Stimulated activated naive B cell treated with anti-CD40 and anti-IgM and Interleukin-4, amounts not matched to agents 10 μg/mL and 1 μg/mL and 100 μg/mL, for 72 hours (primary cell): ENCODE measurements at regions not wholly inside any gene's neighbourhood (a gene's known extent, or its start where the extent isn't known, plus 50 kb on each side); places are given as distances from the start of the nearest gene placed in this dataset.
A peak's percentile ranks its signal among the peaks of the same experiment; 100 is the strongest.
"Not testable (repeated sequence)": the region's sequence is repeated elsewhere in the genome, so short reads cannot be mapped to it uniquely, and the experiment has no call there.

ENCODE experiments used
- ATAC-seq, 2 donors: fragments of 150-1000 bp; cut with Tn5 transposase; replicated peaks; 2 replicates each; pipeline ENCODE4 v1.10.0; 2021; ENCODE audit warnings: moderate library complexity in 1 of 2
- DNase-seq: peaks from one replicate; pipeline ENCODE4 v3.0.0; 2021
- H3K27ac Mint-ChIP-seq: one replicate; pipeline ENCODE4 v1.8.0; 2022; ENCODE audit warnings: mild to moderate bottlenecking, mixed read lengths
- H3K27me3 Mint-ChIP-seq, 2 donors: one replicate each; pipeline ENCODE4 v1.8.0; 2022; ENCODE audit warnings: mixed read lengths in 2 of 2
- H3K36me3 Mint-ChIP-seq, 2 donors: one replicate each; pipeline ENCODE4 v1.8.0; 2022; ENCODE audit warnings: mixed read lengths in 2 of 2, mild to moderate bottlenecking in 1 of 2
- H3K4me1 Mint-ChIP-seq, 2 donors: one replicate each; pipeline ENCODE4 v1.8.0; 2022; ENCODE audit warnings: mixed read lengths in 2 of 2, mild to moderate bottlenecking in 1 of 2
- H3K4me3 Mint-ChIP-seq, 2 donors: one replicate each; pipeline ENCODE4 v1.8.0; 2022; ENCODE audit warnings: mild to moderate bottlenecking in 2 of 2, mixed read lengths in 2 of 2, moderate library complexity in 1 of 2
- H3K9me3 Mint-ChIP-seq, 2 donors: one replicate each; pipeline ENCODE4 v1.8.0; 2022; ENCODE audit warnings: mixed read lengths in 2 of 2, mild to moderate bottlenecking in 1 of 2

GRCh38 chr10:130717083-130717482 is 580.9 kb downstream of the GLRX3 start:
- no peak for DNase-seq
- no peaks in the 10 kb centered on the region for H3K9me3 Mint-ChIP-seq
- no peak overlapping the region for H3K4me3 Mint-ChIP-seq
- H3K27me3 Mint-ChIP-seq: no peaks in the 10 kb centered on the region
- no peak for ATAC-seq
- H3K4me1 Mint-ChIP-seq: no peaks in the 10 kb centered on the region
- H3K27ac Mint-ChIP-seq: no peak overlapping the region
- H3K36me3 Mint-ChIP-seq: no peaks in the 10 kb centered on the region

GRCh38 chr10:130718744-130719447 is 582.7 kb downstream of the GLRX3 start:
- DNase-seq, H3K9me3 Mint-ChIP-seq, H3K27ac Mint-ChIP-seq, H3K4me3 Mint-ChIP-seq, H3K27me3 Mint-ChIP-seq, H3K36me3 Mint-ChIP-seq, H3K4me1 Mint-ChIP-seq, ATAC-seq: not testable (repeated sequence)

- Mint-ChIP-seq H3K27ac (no peak overlapping the region), H3K4me1 (no peaks in the 10 kb centered on the region), H3K9me3 (no peaks in the 10 kb centered on the region), H3K4me3 (no peak overlapping the region), H3K27me3 (no peaks in the 10 kb centered on the region), H3K36me3 (no peaks in the 10 kb centered on the region)
- ATAC-seq (no peak), DNase-seq (no peak)
Measured at GRCh38 chr10:130719448-130719752, 583.2 kb downstream of the GLRX3 start.

- DNase-seq (no peak), ATAC-seq (no peak)
- Mint-ChIP-seq H3K27ac (no peak overlapping the region), H3K4me3 (no peak overlapping the region), H3K9me3 (no peaks in the 10 kb centered on the region), H3K4me1 (no peaks in the 10 kb centered on the region), H3K27me3 (no peaks in the 10 kb centered on the region), H3K36me3 (no peaks in the 10 kb centered on the region)
Measured at GRCh38 chr10:130720235-130720634, 584.0 kb downstream of the GLRX3 start.

GRCh38 chr10:130721971-130722370 is 585.8 kb downstream of the GLRX3 start:
- H3K4me3 Mint-ChIP-seq: no peak overlapping the region
- H3K4me1 Mint-ChIP-seq: no peaks in the 10 kb centered on the region
- DNase-seq (no peak), ATAC-seq (no peak)
- no peaks in the 10 kb centered on the region for H3K36me3 Mint-ChIP-seq
- no peaks in the 10 kb centered on the region for H3K9me3 Mint-ChIP-seq
- H3K27ac Mint-ChIP-seq: no peak overlapping the region
- H3K27me3 Mint-ChIP-seq: no peaks in the 10 kb centered on the region

- no peak overlapping the region for H3K4me3 Mint-ChIP-seq
- no peaks in the 10 kb centered on the region for H3K9me3 Mint-ChIP-seq
- H3K27ac Mint-ChIP-seq: no peak overlapping the region
- ATAC-seq: no peak
- H3K27me3 Mint-ChIP-seq: no peaks in the 10 kb centered on the region
- no peaks in the 10 kb centered on the region for H3K4me1 Mint-ChIP-seq
- DNase-seq: no peak
- H3K36me3 Mint-ChIP-seq: peaks cover 0 to 2% of the 10 kb centered on the region in 2 donors
Measured at GRCh38 chr10:130723704-130724103, 587.5 kb downstream of the GLRX3 start.

GRCh38 chr10:130725474-130725970 is 586.0 kb downstream of the TCERG1L start:
- H3K4me3 Mint-ChIP-seq: no peak overlapping the region
- no peak for DNase-seq
- no peaks in the 10 kb centered on the region for H3K9me3 Mint-ChIP-seq
- H3K27me3 Mint-ChIP-seq: no peaks in the 10 kb centered on the region
- ATAC-seq: no peak
- H3K4me1 Mint-ChIP-seq: no peaks in the 10 kb centered on the region
- no peak overlapping the region for H3K27ac Mint-ChIP-seq
- peaks cover 0 to 2% of the 10 kb centered on the region in 2 donors for H3K36me3 Mint-ChIP-seq

- peaks cover 0 to 2% of the 10 kb centered on the region in 2 donors for H3K36me3 Mint-ChIP-seq
- DNase-seq (no peak), ATAC-seq (no peak)
- H3K9me3 Mint-ChIP-seq: no peaks in the 10 kb centered on the region
- no peak overlapping the region for H3K27ac Mint-ChIP-seq
- H3K4me1 Mint-ChIP-seq: no peaks in the 10 kb centered on the region
- H3K27me3 Mint-ChIP-seq: no peaks in the 10 kb centered on the region
- no peak overlapping the region for H3K4me3 Mint-ChIP-seq
Measured at GRCh38 chr10:130726996-130727725, 584.4 kb downstream of the TCERG1L start.

GRCh38 chr10:130727766-130728490 is 583.6 kb downstream of the TCERG1L start:
- DNase-seq (no peak), ATAC-seq (no peak)
- Mint-ChIP-seq H3K27me3 (no peaks in the 10 kb centered on the region), H3K4me1 (no peaks in the 10 kb centered on the region), H3K4me3 (no peak overlapping the region), H3K36me3 (peaks cover 0 to 2% of the 10 kb centered on the region in 2 donors), H3K27ac (no peak overlapping the region), H3K9me3 (no peaks in the 10 kb centered on the region)

GRCh38 chr10:130728531-130729215 is 582.8 kb downstream of the TCERG1L start:
- Mint-ChIP-seq H3K9me3 (no peaks in the 10 kb centered on the region), H3K4me3 (no peak overlapping the region), H3K4me1 (no peaks in the 10 kb centered on the region), H3K27me3 (no peaks in the 10 kb centered on the region), H3K36me3 (peaks cover 0 to 2% of the 10 kb centered on the region in 2 donors), H3K27ac (no peak overlapping the region)
- ATAC-seq: no peak
- DNase-seq: no peak

GRCh38 chr10:130729876-130730275 is 581.6 kb downstream of the TCERG1L start:
- no peak for ATAC-seq
- peaks cover 0 to 8% of the 10 kb centered on the region in 2 donors for H3K9me3 Mint-ChIP-seq
- H3K27me3 Mint-ChIP-seq: no peaks in the 10 kb centered on the region
- H3K4me3 Mint-ChIP-seq: no peak overlapping the region
- no peak overlapping the region for H3K27ac Mint-ChIP-seq
- DNase-seq: no peak
- peaks cover 0 to 2% of the 10 kb centered on the region in 2 donors for H3K36me3 Mint-ChIP-seq
- no peaks in the 10 kb centered on the region for H3K4me1 Mint-ChIP-seq

GRCh38 chr10:130737186-130737585 is 574.3 kb downstream of the TCERG1L start:
- Mint-ChIP-seq H3K4me1 (no peaks in the 10 kb centered on the region), H3K27ac (no peak overlapping the region), H3K27me3 (no peaks in the 10 kb centered on the region), H3K9me3 (peaks cover 1 to 8% of the 10 kb centered on the region in 2 donors), H3K36me3 (no peaks in the 10 kb centered on the region), H3K4me3 (no peak overlapping the region)
- ATAC-seq: no peak
- no peak for DNase-seq

GRCh38 chr10:130737621-130738020 is 573.9 kb downstream of the TCERG1L start:
- DNase-seq: no peak
- H3K36me3 Mint-ChIP-seq: no peaks in the 10 kb centered on the region

GRCh38 chr10:130739016-130739756 is 572.3 kb downstream of the TCERG1L start:
- Mint-ChIP-seq H3K9me3 (peaks cover 1 to 5% of the 10 kb centered on the region in 2 donors), H3K27me3 (no peaks in the 10 kb centered on the region), H3K4me1 (no peaks in the 10 kb centered on the region), H3K36me3 (no peaks in the 10 kb centered on the region), H3K4me3 (no peak overlapping the region), H3K27ac (peak overlapping the region; percentile 1)
- ATAC-seq (no peak), DNase-seq (no peak)

More at GRCh38 chr10:130737621-130738020, 573.9 kb downstream of the TCERG1L start:
- H3K9me3 Mint-ChIP-seq: peaks cover 1 to 8% of the 10 kb centered on the region in 2 donors
- ATAC-seq: no peak
- no peaks in the 10 kb centered on the region for H3K27me3 Mint-ChIP-seq
- H3K4me3 Mint-ChIP-seq: no peak overlapping the region
- no peak overlapping the region for H3K27ac Mint-ChIP-seq
- H3K4me1 Mint-ChIP-seq: no peaks in the 10 kb centered on the region
